Natural killer cell (primary cell): ENCODE measurements at regions not wholly inside any gene's neighbourhood (a gene's known extent, or its start where the extent isn't known, plus 50 kb on each side); places are given as distances from the start of the nearest gene placed in this dataset.

Experiments
- ATAC-seq, 3 donors: fragments of 150-1000 bp in 2 of 3; fragments of 200-7000 bp in 1 of 3; cut with Tn5 transposase; 1 replicate in 1 of 3; 2 replicates in 2 of 3; pipeline ENCODE4 v1.10.0; 2021; ENCODE audit warnings: mild to moderate bottlenecking in 2 of 3, moderate library complexity in 2 of 3
- DNase-seq, 2 donors: peaks; one replicate each; pipeline versions ENCODE4 v3.0.0 to v3.0.0-alpha.2; 2013 to 2021; ENCODE audit warnings: mixed read lengths in 1 of 2
- H3K27ac ChIP-seq: one replicate; pipeline ENCODE4 v1.5.1; 2013; ENCODE audit warnings: mild to moderate bottlenecking, low read length
- H3K27me3 ChIP-seq: one replicate; pipeline ENCODE4 v1.6.1; 2013; ENCODE audit warnings: low read length; ENCODE audit not compliant: control insufficient read depth, insufficient read depth
- H3K36me3 ChIP-seq: one replicate; pipeline ENCODE4 v1.6.1; 2013; ENCODE audit warnings: low read length; ENCODE audit not compliant: control insufficient read depth, insufficient read depth
- H3K4me1 ChIP-seq: one replicate; pipeline ENCODE4 v1.6.1; 2013; ENCODE audit warnings: low read length; ENCODE audit not compliant: control insufficient read depth, insufficient read depth
- H3K4me3 ChIP-seq: one replicate; pipeline ENCODE4 v1.5.1; 2013; ENCODE audit warnings: low read length
- H3K9me3 ChIP-seq: one replicate; pipeline ENCODE4 v1.6.1; 2013; ENCODE audit warnings: low read length; ENCODE audit not compliant: control insufficient read depth, insufficient read depth
- H3K27ac Mint-ChIP-seq, 2 donors: one replicate each; pipeline ENCODE4 v1.8.0; 2022; ENCODE audit warnings: mild to moderate bottlenecking in 2 of 2, mixed read lengths in 2 of 2, moderate library complexity in 1 of 2
- H3K27me3 Mint-ChIP-seq, 2 donors: one replicate each; pipeline ENCODE4 v1.8.0; 2022; ENCODE audit warnings: low read depth in 2 of 2, mixed read lengths in 2 of 2
- H3K36me3 Mint-ChIP-seq: one replicate; pipeline ENCODE4 v1.8.0; 2022; ENCODE audit warnings: mixed read lengths
- H3K4me1 Mint-ChIP-seq, 2 donors: one replicate each; pipeline ENCODE4 v1.8.0; 2022; ENCODE audit warnings: mixed read lengths in 2 of 2
- H3K4me3 Mint-ChIP-seq: one replicate; pipeline ENCODE4 v1.8.0; 2022; ENCODE audit warnings: mild to moderate bottlenecking, moderate library complexity, mixed read lengths
- H3K9me3 Mint-ChIP-seq, 2 donors: one replicate each; pipeline ENCODE4 v1.8.0; 2022; ENCODE audit warnings: mixed read lengths in 2 of 2
- CTCF ChIP-seq: fragments of 200-600 bp; IDR thresholded peaks from one replicate; pipeline ENCODE4 v1.8.0; 2022; ENCODE audit warnings: antibody characterized with exemption
- WGBS: methylation state at CpG from one replicate; pipeline ENCODE4 v1.1.7; 2013; ENCODE audit warnings: missing lambda C conversion rate; ENCODE audit not compliant: insufficient coverage; 5-methylcytosine and 5-hydroxymethylcytosine counted together
- intact Hi-C: fragments of 100-400 bp; cut with micrococcal nuclease; formaldehyde crosslinking; loops from one replicate; pipeline ENCODE4 v1.14.2; 2022

- no peak for TF ChIP-seq CTCF
- 50% methylated on average over 2 of the region's 4 CpGs for WGBS
- Mint-ChIP-seq H3K9me3 (peaks cover 3 to 7% of the 10 kb centered on the region in 2 donors), H3K4me1 (no peaks in the 10 kb centered on the region), H3K4me3 (no peak overlapping the region), H3K36me3 (no peaks in the 10 kb centered on the region), H3K27ac (no peak overlapping the region), H3K27me3 (no peaks in the 10 kb centered on the region)
- DNase-seq (no peak), ATAC-seq (no peak)
- Histone ChIP-seq H3K27me3 (no peaks in the 10 kb centered on the region), H3K4me3 (no peak overlapping the region), H3K36me3 (no peaks in the 10 kb centered on the region), H3K27ac (no peak overlapping the region), H3K4me1 (no peaks in the 10 kb centered on the region), H3K9me3 (no peaks in the 10 kb centered on the region)
- intact Hi-C loops = no loop called here
These were observed 107.5 kb upstream of the PDE3A start for GRCh38 chr12:20260851-20261250.

GRCh38 chr12:20262119-20262518 is 106.2 kb upstream of the PDE3A start:
- WGBS = 88% methylated on average over 2 of the region's 2 CpGs
- no peaks in the 10 kb centered on the region for H3K36me3 ChIP-seq
- H3K4me1 ChIP-seq = no peaks in the 10 kb centered on the region
- Mint-ChIP-seq H3K4me3 (no peak overlapping the region), H3K4me1 (no peaks in the 10 kb centered on the region), H3K27me3 (no peaks in the 10 kb centered on the region), H3K27ac (no peak overlapping the region), H3K36me3 (no peaks in the 10 kb centered on the region), H3K9me3 (peaks cover 3 to 7% of the 10 kb centered on the region in 2 donors)
- intact Hi-C loops = no loop called here
- H3K4me3 ChIP-seq = no peak overlapping the region
- ATAC-seq (no peak), DNase-seq (no peak)
- H3K27me3 ChIP-seq = no peaks in the 10 kb centered on the region
- TF ChIP-seq CTCF = no peak
- no peak overlapping the region for H3K27ac ChIP-seq
- H3K9me3 ChIP-seq = no peaks in the 10 kb centered on the region

GRCh38 chr12:20264026-20264425 is 104.3 kb upstream of the PDE3A start:
- intact Hi-C loops = no loop called here
- H3K4me1 ChIP-seq = no peaks in the 10 kb centered on the region
- no peak overlapping the region for H3K27ac ChIP-seq
- H3K36me3 Mint-ChIP-seq = no peaks in the 10 kb centered on the region
- no peaks in the 10 kb centered on the region for H3K36me3 ChIP-seq
- WGBS = no CpG with 5 or more reads among the region's 2 CpGs
- H3K27me3 Mint-ChIP-seq = no peaks in the 10 kb centered on the region
- H3K27ac Mint-ChIP-seq = no peak overlapping the region
- no peak overlapping the region for H3K4me3 Mint-ChIP-seq
- peaks cover 4 to 5% of the 10 kb centered on the region in 2 donors for H3K9me3 Mint-ChIP-seq
- no peak for TF ChIP-seq CTCF
- H3K4me1 Mint-ChIP-seq = no peaks in the 10 kb centered on the region
- no peak overlapping the region for H3K4me3 ChIP-seq
- DNase-seq (no peak), ATAC-seq (no peak)
- H3K27me3 ChIP-seq = no peaks in the 10 kb centered on the region
- no peaks in the 10 kb centered on the region for H3K9me3 ChIP-seq

DNA sequence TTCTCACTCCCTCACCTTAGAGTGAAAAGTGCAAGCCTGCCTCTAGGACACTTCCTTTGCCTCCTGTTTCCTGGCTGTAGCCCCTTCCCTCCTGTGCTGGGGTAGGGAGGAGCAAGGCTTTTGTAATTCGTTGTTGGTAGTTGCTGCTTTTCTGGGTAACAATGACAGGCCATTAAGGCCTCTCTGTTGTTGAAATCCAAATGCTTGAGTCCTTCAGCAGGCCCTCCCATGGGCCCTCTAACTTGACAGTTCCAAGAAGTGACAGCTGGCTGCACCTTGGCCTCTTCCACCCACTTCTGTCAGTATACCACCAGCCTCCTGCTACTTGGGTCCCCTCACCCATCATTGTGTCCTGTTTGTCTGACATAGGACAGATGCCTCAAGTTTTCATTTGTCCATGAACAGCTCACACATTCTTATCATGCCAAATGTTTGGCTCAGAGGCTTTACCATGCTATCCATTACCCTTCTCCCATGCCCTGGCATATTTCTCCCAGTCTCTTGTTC is 103.7 kb upstream of the PDE3A start:
- ATAC-seq (no peak), DNase-seq (no peak)
- intact Hi-C loops = no loop called here
- H3K36me3 ChIP-seq = no peaks in the 10 kb centered on the region
- no peaks in the 10 kb centered on the region for H3K4me1 ChIP-seq
- no peaks in the 10 kb centered on the region for H3K27me3 ChIP-seq
- H3K9me3 ChIP-seq = no peaks in the 10 kb centered on the region
- H3K9me3 Mint-ChIP-seq = peaks cover 4 to 5% of the 10 kb centered on the region in 2 donors
- no peaks in the 10 kb centered on the region for H3K4me1 Mint-ChIP-seq
- no peaks in the 10 kb centered on the region for H3K27me3 Mint-ChIP-seq
- no peak overlapping the region for H3K27ac Mint-ChIP-seq
- H3K4me3 ChIP-seq = no peak overlapping the region
- H3K27ac ChIP-seq = no peak overlapping the region
- WGBS = 33% methylated on average over 1 of the region's 1 CpG
- H3K4me3 Mint-ChIP-seq = no peak overlapping the region
- H3K36me3 Mint-ChIP-seq = no peaks in the 10 kb centered on the region
- TF ChIP-seq CTCF = no peak
